AG20443 (cell line): ENCODE measurements at regions not wholly inside any gene's neighbourhood (a gene's known extent, or its start where the extent isn't known, plus 50 kb on each side); places are given as distances from the start of the nearest gene placed in this dataset.
"Not testable (repeated sequence)": the region's sequence is repeated elsewhere in the genome, so short reads cannot be mapped to it uniquely, and the experiment has no call there.

Experiments
- DNase-seq: peaks from one replicate; pipeline ENCODE4 v3.0.0; 2012; ENCODE audit warnings: low spot score, mixed read lengths

GRCh38 chr10:65142641-65143435 is 1621.6 kb downstream of the REEP3 start:
- no peak for DNase-seq

- DNase-seq = no peak
Measured at GRCh38 chr10:65143723-65144122, 1622.5 kb downstream of the REEP3 start.

GRCh38 chr10:65149878-65150277 is 1628.7 kb downstream of the REEP3 start:
- no peak for DNase-seq

GRCh38 chr10:65166272-65166671 is 1645.1 kb downstream of the REEP3 start:
- no peak for DNase-seq

DNA sequence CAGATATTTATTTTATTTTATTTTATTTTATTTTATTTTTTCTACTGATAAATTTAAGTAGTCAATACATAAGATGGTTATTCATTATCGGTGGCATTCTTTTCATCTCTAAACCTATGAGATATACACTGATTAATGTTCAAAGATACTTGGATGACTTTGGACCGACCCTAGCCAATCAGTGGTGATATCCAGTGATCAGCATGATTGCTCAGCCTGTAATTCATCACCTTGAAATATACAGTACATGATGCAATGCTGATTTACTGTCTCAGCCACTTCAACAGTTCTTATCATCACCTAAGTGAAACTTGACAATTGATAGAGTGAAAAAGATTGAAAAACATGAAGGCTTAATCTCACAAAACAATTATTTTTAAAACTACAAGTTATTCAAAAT is 1651.0 kb downstream of the REEP3 start:
- DNase-seq = no peak

DNA sequence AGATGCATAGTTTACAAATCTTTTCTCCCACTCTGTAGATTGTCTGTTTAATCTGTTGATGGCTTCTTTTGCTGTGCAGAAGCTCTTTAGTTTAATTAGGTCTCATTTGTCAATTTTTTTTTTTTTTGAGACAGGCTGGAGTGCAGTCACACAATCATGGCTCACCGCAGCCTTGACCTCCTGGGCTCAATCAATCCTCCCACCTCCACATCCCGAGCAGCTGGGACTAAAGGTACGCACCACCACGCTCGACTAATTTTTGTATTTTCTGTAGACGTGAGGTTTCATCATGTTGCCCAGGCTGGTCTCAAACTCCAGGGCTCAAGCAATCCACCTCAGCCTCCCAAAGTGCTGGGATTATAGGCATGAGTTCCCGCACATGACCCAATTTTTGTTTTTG is 1655.8 kb downstream of the REEP3 start:
- no peak for DNase-seq

GRCh38 chr10:65183236-65183635 is 1662.0 kb downstream of the REEP3 start:
- no peak for DNase-seq

DNA sequence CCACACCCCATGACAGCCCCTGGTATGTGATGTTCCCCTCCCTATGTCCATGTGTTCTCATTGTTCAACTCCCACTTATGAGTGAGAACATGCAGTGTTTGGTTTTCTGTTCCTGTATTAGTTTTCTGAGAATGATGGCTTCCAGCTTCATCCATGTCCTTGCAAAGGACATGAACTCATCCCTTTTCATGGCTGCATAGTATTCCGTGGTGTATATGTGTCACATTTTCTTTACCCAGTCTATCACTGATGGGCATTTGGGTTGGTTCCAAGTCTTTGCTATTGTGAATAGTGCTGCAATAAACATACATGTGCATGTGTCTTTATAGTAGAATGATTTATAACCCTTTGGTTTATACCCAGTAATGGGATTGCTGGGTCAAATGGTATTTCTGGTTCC is 1665.5 kb downstream of the REEP3 start:
- not testable (repeated sequence) for DNase-seq

DNA sequence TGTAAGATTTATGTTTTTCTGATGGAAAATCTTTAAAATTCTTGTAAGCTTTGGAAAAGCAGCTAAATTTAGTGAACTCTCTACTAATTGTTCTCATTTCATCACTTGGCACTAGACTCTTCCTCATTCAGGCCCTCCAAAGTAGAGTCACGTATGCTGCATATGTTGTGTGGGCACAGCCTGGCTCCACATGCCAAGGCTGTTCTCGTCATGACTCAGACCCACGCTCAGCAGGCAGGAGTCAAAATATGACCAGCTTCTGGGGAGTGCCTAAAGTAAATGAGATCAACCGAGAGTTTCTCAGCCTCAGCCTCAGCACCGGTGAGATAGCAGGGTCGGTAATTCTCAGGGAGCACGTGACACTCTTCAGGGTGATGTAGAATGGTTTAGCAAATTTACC is 1672.9 kb downstream of the REEP3 start:
- no peak for DNase-seq

GRCh38 chr10:65194555-65194954 is 1673.4 kb downstream of the REEP3 start:
- no peak for DNase-seq

DNA sequence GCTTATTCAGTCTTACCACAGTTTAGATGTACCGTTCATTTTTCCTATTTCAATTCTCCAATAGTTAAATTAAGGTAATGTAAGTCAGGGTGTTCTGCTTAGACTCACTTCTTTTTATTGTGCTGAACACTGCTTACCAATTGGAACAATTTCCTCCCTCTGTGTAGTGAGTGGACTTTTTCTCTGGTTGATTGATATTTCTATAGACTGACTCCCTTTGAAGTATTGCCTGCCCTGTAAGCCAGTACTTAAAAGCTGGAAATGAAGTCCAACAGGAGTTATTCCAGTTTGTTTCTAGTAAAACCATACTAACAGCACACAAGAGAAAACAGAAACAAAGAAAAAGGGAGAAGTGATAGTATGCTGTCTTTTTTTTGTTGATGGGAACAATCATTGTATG is 1674.9 kb downstream of the REEP3 start:
- no peak for DNase-seq

- no peak for DNase-seq
Measured at GRCh38 chr10:65197935-65198334, 1676.7 kb downstream of the REEP3 start.

DNA sequence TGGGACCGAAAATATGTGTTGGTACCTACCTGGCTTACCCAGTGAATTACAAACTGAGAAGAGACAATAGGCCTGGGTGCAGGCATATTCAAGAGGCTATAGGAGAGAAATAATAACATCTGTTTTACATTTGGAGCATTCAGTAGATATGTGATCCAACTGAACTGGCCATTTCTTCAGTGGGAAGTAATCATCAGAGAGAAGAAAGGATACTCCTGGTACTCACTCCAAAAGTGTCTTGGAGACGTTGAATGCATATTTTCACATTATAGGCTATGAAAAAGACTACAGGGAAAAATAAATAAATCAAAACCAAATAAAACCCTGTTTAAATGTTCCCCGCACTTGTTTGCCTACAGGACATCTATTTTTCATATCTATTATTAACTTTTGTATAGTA is 1680.3 kb downstream of the REEP3 start:
- no peak for DNase-seq

DNA sequence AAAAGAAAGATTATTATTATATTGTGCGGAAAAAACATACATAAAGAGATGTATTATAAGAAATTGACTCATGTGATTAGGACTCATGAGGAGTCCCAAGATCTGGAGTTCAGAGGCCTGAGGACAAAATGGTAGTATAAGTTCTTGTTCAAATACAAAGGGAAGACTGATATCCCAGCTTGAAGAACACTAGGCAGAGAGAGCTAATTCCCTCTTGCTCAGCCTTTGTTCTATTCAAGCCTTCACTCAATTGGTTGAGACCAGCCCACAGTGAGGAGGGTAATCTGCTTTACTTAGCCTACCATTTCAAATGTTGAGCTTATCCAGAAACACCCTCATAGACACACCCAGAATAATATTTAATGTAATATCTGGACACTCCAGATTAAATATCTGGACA is 1683.8 kb downstream of the REEP3 start:
- DNase-seq = no peak

DNA sequence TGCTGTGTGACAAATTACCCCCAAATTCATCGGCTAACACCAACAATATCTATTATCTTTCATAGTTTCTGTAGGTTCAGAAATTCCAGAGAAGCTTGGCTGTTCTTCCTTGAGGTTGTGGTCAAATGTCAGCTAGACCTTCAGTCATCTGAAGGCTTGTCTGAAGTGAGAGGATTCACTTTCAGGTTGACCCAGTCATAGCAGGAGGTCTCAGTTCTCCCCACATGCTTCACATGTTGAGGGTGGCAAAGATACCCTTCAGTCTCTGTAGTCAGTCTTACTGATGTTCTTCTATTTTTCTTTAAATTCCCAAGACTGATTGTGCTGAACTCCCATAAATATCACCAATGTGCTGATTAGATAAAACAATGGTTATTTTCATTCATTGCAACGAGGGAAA is 1692.0 kb downstream of the REEP3 start:
- no peak for DNase-seq

DNA sequence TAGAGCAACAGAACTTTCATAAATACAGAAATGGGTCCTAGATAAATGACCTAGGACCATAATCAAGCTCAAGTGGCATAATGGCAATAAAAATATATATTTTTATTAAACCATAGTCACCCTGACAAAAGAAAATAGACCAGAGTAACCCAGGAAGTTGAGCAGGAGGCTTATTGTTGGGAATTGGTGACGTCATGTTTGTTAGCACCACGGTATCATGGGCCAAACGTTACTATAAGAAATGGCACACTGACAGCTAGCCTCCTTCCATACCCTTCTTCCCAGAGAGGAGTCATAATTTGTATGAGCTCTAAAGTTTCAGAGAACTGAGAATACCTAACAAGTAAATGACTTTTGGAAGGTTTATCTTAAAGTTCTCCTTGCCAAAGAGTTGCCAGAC is 1698.2 kb downstream of the REEP3 start:
- no peak for DNase-seq

DNA sequence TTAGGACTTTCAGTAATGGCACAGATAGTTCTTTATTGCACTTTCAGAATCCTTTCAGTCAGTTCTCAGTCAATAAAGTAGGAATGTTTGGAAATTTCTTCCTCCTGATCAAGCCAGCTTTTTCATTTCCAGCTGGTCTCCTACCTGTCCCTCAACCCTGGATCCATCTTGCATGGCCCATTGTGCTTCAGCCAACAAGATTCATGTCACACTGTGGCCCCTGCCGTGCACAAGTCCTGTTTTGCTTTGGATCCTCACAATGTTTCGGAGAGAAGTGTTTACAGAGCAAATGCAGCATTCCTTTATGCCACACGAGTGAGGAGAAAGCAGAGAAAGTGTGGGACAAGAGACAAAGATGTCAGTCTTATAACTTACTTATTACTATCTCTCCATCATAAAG is 1694.7 kb upstream of the LRRTM3 start:
- no peak for DNase-seq

DNA sequence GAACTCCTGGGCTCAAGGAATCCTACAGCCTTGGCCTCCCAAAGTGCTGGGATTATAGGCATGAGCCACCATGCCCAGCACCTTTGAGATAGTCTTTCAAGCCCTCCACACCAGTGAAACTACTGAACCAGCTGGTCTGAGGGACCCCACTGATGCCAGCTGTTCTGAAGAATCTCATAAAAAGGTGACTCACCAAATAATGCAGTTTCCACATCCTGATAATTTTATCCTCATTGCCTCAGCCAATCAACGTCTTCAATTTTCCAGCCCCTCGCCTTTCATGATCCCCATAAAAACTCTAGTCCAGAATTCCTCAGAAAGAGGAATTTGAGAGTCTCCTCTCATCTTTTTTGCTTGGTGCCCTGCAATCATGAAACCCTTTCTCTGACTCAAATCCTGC is 1691.6 kb upstream of the LRRTM3 start:
- no peak for DNase-seq

- DNase-seq = no peak
Measured at GRCh38 chr10:65235266-65235665, 1690.6 kb upstream of the LRRTM3 start.

DNA sequence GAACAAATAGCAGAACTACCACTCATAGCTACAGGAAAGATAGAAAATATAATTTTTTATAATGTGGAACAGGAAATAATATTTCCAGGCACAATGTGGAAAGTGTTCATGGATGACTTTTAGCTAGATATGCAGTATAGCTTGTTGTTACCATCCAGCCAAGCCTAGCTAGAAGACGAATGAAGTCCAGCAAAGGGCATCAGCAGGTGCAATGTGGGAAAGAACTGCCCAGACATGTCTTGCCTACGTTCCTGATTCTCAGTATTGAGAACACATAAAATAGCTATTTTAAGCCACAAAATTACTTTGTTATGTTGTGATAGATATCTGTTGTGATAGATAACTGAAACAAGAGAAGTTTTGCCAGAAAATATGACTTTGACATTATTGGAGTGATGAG is 1690.0 kb upstream of the LRRTM3 start:
- DNase-seq = no peak

- DNase-seq = no peak
Measured at GRCh38 chr10:65265451-65265954, 1660.3 kb upstream of the LRRTM3 start.

DNA sequence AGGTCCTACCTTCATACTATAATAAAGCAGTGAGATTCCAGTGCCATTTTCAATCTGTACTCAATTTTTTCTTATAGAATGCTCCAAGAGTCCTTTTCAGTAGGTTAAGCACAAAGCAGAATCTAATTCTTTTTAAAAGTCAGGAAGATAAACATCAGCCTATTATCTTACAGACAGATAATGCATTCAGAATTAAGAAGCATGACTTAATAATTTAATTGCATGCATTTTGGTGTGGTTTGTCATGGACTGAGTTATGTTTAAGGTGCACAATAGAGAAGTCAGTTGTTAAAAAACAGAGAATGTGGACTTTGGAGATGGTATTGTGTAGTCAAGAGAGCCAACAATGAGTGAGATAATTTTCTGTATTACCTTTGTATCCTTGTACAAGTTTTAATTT is 1656.3 kb upstream of the LRRTM3 start:
- not testable (repeated sequence) for DNase-seq

GRCh38 chr10:65270969-65271368 is 1654.9 kb upstream of the LRRTM3 start:
- DNase-seq = no peak

DNA sequence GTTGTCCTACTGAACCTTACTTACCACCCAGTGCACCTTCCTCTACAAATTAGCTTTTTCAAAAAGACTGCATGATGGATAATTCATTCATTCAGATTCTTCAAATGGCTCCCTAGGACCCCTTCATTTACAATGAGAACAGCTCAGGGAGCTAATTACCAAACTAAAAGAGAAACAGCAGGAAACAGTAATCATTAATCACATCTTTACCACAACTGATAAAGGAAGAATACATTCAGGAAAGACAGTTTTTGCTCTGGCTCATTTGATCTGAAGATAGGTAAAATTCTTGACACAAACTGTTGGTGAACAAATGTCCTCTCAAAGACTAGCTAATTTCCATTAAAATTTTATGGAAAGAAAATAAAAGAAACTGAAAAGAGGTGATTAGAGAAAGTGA is 1652.7 kb upstream of the LRRTM3 start:
- no peak for DNase-seq
